ENCODE measurements at regions not wholly inside any gene's neighbourhood (a gene's known extent, or its start where the extent isn't known, plus 50 kb on each side); places are given as distances from the start of the nearest gene placed in this dataset.

DNA sequence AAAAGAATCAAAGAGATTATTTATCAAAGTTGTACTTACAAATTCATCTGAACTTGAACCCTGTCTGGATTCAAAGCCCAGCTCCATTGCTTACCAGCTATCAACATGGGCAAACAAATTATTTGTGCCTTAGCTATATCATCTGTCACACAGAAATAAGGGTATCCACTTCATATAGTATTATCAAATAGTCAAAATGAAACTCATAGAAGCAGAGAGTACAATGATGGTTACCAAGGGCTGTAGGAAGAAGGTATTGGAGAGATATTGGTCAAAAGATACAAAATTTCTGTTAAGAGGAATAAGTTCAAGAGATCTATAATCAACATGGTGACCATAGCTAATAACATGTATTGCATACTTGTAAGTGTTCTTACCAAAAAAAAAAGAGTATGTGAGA lies 87.8 kb upstream of the CCDC28A start:
- no peak for DNase-seq (ENCODE audit: low read depth)
- TF ChIP-seq, protein P1, sequence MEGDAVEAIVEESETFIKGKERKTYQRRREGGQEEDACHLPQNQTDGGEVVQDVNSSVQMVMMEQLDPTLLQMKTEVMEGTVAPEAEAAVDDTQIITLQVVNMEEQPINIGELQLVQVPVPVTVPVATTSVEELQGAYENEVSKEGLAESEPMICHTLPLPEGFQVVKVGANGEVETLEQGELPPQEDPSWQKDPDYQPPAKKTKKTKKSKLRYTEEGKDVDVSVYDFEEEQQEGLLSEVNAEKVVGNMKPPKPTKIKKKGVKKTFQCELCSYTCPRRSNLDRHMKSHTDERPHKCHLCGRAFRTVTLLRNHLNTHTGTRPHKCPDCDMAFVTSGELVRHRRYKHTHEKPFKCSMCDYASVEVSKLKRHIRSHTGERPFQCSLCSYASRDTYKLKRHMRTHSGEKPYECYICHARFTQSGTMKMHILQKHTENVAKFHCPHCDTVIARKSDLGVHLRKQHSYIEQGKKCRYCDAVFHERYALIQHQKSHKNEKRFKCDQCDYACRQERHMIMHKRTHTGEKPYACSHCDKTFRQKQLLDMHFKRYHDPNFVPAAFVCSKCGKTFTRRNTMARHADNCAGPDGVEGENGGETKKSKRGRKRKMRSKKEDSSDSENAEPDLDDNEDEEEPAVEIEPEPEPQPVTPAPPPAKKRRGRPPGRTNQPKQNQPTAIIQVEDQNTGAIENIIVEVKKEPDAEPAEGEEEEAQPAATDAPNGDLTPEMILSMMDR (IDR thresholded peaks at IDR 0.05; ENCODE audit: insufficient read depth, low read depth, low read length), result no peak
- no peak overlapping the region for H3K4me3 ChIP-seq (ENCODE audit: low read depth, low read length)

DNA sequence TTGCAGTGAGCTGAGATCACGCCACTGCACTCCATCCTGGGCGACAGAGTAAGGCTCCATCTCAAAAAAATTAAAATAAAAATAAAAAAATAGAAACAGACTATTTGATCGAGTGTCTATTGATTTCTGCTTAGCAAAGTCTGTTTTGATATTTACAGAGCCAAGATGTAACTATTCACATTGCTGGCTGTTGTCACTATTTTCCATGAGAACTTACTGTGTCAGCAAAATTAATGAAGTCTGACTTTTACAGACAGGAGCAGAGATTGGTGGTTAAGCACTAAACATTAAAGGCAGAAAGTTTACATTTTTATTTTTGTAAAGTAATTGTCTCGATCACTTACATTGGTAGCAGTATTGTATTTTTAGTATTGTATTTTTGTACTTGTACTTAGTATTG lies 85.0 kb upstream of the CCDC28A start:
- DNase-seq (ENCODE audit: low read depth), result no peak
- TF ChIP-seq, protein P1 (IDR thresholded peaks at IDR 0.05; ENCODE audit: insufficient read depth, low read depth, low read length), result no peak
- H3K4me3 ChIP-seq (ENCODE audit: low read depth, low read length), result no peak overlapping the region

DNA sequence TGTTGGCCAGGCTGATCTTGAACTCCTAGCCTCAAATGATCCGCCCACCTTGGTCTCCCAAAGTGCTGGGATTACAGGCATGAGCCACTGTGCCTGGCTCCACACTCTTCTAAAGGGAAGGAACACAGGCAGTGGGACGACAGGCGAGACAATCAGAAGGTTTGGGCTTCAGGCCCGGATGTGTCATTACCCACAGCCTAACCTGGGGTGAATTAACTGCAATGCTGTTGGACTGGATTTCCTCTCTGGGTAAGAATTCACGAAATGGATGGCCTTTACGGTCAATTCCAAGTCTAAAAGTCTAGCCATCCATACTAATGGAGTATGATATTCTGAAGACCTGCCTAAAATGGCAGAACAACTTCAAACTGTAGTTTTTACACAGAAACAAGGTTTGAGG lies 83.7 kb upstream of the CCDC28A start:
- DNase-seq (ENCODE audit: low read depth), result no peak
- H3K4me3 ChIP-seq (ENCODE audit: low read depth, low read length), result no peak overlapping the region
- TF ChIP-seq, protein P1 (IDR thresholded peaks at IDR 0.05; ENCODE audit: insufficient read depth, low read depth, low read length), result no peak

DNA sequence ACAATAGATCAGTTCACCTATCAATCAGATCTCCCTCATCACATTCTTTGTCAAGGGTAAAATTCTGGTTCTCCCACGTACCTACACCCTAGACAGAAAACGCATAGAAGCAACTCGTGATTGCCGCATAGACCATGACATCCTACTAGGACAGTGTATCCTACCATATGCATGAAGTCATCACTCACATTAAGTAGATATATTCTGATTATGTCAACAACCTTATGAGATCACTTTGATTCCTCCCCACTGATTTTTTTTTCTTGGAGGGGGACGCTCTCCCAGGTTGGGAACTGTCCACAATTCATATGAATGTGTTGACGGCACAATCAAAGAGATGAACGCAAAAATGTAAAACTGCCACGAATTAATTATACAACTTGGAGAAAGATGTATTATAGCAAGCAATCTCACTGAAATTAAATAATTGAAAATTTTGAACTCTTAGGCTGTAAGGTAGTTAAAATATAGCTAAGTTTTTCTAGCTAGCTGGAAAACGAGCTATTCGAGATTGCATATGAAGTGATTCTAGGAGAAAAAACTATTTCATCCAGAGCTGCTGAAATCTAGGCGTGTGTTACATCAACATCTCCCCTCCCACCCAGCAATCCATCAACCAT lies 82.5 kb upstream of the CCDC28A start:
- H3K4me3 ChIP-seq (ENCODE audit: low read depth, low read length), result peak overlapping the region; percentile 73
- DNase-seq (ENCODE audit: low read depth), result no peak
- TF ChIP-seq, protein P1 (IDR thresholded peaks at IDR 0.05; ENCODE audit: insufficient read depth, low read depth, low read length), result no peak

DNA sequence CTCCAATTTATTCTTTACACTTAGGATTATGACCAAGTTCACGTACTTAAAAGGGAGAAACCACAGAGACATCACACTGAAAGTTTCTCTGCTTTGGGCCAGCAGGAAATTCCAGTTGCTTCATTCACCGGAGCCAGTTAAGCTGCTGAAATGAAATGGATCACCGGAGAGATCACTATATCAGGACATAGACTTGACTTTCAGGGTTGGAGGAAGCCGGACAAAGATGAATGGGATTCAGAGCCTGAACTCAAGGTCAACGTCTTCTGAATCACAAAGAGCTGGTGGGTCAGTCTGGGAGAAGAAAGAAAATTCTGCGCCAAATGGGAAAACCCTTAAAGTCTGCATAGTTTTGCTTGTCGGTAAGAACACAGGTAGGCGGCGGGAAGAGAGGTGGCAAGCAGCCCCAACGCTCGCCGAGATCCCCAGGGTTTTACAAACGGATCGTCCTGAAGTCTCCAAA lies 81.9 kb upstream of the CCDC28A start:
- TF ChIP-seq, protein P1 (IDR thresholded peaks at IDR 0.05; ENCODE audit: insufficient read depth, low read depth, low read length), result no peak
- peak; percentile 71 for DNase-seq (ENCODE audit: low read depth)
- H3K4me3 ChIP-seq (ENCODE audit: low read depth, low read length), result peak overlapping the region; percentile 73

DNA sequence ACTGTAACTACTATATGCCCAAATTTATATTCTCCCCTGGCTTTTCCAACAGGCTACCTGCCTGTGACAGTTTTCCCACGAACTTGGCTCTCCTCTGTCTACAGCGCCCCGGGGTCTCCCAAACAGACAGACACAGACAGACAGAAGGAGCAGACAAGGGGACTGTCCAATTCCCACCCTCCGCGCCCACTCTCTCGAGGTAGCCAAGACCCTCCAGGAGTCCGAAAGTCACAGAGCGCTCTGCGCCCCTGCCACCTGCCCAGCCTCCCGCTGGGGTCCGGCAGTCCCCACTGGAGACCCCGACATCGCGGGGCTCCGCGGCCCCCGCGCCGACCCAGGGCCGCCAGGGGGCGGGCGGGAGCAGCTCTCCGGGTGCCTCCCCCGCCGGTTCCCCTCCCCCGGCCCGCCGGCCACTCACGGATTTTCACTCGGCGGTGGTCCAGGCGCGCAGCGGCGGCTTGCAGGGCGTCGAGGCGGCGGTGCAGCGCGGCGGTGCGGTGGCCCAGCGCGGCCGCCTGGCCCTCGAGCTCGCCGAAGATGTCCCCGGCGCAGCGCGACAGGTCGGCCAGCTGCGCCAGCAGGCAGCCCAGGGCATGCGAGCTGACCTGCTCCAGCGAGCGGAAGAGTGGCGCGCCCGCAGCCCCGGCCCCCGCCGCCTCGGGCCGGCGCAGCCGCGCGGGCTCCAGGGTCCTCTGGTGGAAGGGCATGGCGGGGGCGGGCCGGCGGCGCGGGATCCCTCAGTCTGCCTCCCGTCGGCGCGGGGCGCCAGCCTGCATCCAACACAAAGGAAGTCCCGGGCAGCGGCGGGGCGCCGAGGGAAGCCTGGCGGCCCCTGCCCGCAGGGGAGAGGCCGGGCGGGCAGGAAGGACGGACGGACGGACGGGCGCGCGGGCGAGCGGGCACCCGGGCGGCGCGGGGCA lies 81.3 kb upstream of the CCDC28A start:
- DNase-seq (ENCODE audit: low read depth), result peak; percentile 54
- H3K4me3 ChIP-seq (ENCODE audit: low read depth, low read length), result peak overlapping the region; percentile 73
- TF ChIP-seq, protein P1 (IDR thresholded peaks at IDR 0.05; ENCODE audit: insufficient read depth, low read depth, low read length), result peak; percentile 75

Measured in fibroblast of villous mesenchyme (primary cell).